ENCODE measurements at regions not wholly inside any gene's neighbourhood (a gene's known extent, or its start where the extent isn't known, plus 50 kb on each side); places are given as distances from the start of the nearest gene placed in this dataset.

DNA sequence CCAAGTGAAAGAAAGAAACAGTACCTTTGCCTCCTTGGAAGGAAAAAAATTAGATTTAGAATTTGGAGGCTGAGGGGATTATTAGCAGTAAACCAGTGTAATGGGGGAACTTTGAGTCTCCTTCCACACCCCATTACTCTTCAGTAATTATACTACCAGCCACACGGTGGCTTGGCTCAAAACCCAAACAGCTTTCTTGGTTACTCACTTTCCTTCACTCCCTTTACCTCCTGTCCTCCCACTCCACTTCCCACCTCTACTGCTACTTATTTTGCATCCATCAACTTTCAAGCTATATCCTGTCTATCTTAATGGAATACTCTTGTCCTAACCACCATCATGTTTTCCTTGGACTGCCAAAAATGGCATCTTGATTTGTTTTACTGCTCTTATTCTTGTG lies 310.6 kb upstream of the AADAT start:
- Histone ChIP-seq H3K9me1 (ENCODE audit: control insufficient read depth, insufficient read depth, low read length) (no peaks in the 10 kb centered on the region), H3K4me1 (replicated peaks in 1 of 2; ENCODE audit: control insufficient read depth in 2 of 2, insufficient read depth in 2 of 2, low read length in 2 of 2) (no peaks in the 10 kb centered on the region), H3K27ac (ENCODE audit: extremely low read depth, low read depth, low read length) (no peak overlapping the region), H2AFZ (ENCODE audit: low read depth, low read length) (no peak overlapping the region), H3K27me3 (ENCODE audit: control insufficient read depth in 2 of 2, insufficient read depth in 2 of 2, low read length in 2 of 2) (no peaks in the 10 kb centered on the region), H3K79me2 (ENCODE audit: control insufficient read depth, insufficient read depth, low read length) (no peaks in the 10 kb centered on the region), H3K36me3 (ENCODE audit: control insufficient read depth, insufficient read depth, low read length) (no peaks in the 10 kb centered on the region), H3K4me2 (ENCODE audit: insufficient read depth, low read length) (no peak overlapping the region), H3K4me3 (no peak overlapping the region), H3K9ac (ENCODE audit: insufficient read depth in 1 of 2, low read depth in 2 of 2, low read length in 2 of 2) (no peak overlapping the region), H3K9me3 (replicated peaks; ENCODE audit: control insufficient read depth, insufficient read depth, low read depth, low read length) (no peaks in the 10 kb centered on the region), H4K20me1 (replicated peaks; ENCODE audit: control insufficient read depth, insufficient read depth, low read length) (no peaks in the 10 kb centered on the region)
- WGBS (ENCODE audit: insufficient coverage, low coverage, missing lambda C conversion rate), result 0% methylated on average over 1 of the region's 1 CpG
- intact Hi-C loops (cut with micrococcal nuclease), result no loop called here
- DNase-seq (ENCODE audit: extremely low read depth in 1 of 4, low spot score in 3 of 4) (no peak), FAIRE-seq (no peak), ATAC-seq (no peak)
- in situ Hi-C loops (cut with MboI), result no loop called here
- no TSS peak for BruUV-seq (replicated peaks)
- ChIA-PET POLR2A (no interaction called here), CTCF (ENCODE audit: low intra/inter-chr PET ratio) (no interaction called here)
- no peak for TF ChIP-seq ZNF707 (CRISPR knock-in tag; conservative IDR thresholded peaks at IDR 0.05)
- no peak for TF ChIP-seq ZNF699 (CRISPR knock-in tag; IDR thresholded peaks at IDR 0.05; ENCODE audit: insufficient replicate concordance)
- no peak for TF ChIP-seq FOXA1 (IDR thresholded peaks at IDR 0.05; ENCODE audit: borderline replicate concordance)
- no peak for TF ChIP-seq ZNF224 (CRISPR knock-in tag; IDR thresholded peaks at IDR 0.05)
- no peak for TF ChIP-seq STAG1 (CRISPR knock-in tag; IDR thresholded peaks at IDR 0.05; ENCODE audit: borderline replicate concordance)
- TF ChIP-seq, protein P1, sequence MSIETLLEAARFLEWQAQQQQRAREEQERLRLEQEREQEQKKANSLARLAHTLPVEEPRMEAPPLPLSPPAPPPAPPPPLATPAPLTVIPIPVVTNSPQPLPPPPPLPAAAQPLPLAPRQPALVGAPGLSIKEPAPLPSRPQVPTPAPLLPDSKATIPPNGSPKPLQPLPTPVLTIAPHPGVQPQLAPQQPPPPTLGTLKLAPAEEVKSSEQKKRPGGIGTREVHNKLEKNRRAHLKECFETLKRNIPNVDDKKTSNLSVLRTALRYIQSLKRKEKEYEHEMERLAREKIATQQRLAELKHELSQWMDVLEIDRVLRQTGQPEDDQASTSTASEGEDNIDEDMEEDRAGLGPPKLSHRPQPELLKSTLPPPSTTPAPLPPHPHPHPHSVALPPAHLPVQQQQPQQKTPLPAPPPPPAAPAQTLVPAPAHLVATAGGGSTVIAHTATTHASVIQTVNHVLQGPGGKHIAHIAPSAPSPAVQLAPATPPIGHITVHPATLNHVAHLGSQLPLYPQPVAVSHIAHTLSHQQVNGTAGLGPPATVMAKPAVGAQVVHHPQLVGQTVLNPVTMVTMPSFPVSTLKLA (conservative IDR thresholded peaks at IDR 0.05), result no peak
- TF ChIP-seq EP400 (IDR thresholded peaks at IDR 0.05), result no peak
- TF ChIP-seq, protein P2, sequence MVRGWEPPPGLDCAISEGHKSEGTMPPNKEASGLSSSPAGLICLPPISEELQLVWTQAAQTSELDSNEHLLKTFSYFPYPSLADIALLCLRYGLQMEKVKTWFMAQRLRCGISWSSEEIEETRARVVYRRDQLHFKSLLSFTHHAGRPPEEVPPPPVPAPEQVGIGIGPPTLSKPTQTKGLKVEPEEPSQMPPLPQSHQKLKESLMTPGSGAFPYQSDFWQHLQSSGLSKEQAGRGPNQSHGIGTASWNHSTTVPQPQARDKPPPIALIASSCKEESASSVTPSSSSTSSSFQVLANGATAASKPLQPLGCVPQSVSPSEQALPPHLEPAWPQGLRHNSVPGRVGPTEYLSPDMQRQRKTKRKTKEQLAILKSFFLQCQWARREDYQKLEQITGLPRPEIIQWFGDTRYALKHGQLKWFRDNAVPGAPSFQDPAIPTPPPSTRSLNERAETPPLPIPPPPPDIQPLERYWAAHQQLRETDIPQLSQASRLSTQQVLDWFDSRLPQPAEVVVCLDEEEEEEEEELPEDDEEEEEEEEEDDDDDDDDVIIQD (CRISPR knock-in tag; IDR thresholded peaks at IDR 0.05), result no peak
- TF ChIP-seq RAD21 (CRISPR knock-in tag; conservative IDR thresholded peaks at IDR 0.05 in 1 of 2, IDR thresholded peaks at IDR 0.05 in 1 of 2), result no peak
- no peak for TF ChIP-seq GTF2F1 (IDR thresholded peaks at IDR 0.05; ENCODE audit: low read depth, low read length)
- TF ChIP-seq POLR2AphosphoS5 (IDR thresholded peaks at IDR 0.05; ENCODE audit: control insufficient read depth, insufficient read depth, low read depth, low read length), result no peak
- TF ChIP-seq ETV5 (CRISPR knock-in tag; IDR thresholded peaks at IDR 0.05; ENCODE audit: low read depth), result no peak
- TF ChIP-seq, protein P3, sequence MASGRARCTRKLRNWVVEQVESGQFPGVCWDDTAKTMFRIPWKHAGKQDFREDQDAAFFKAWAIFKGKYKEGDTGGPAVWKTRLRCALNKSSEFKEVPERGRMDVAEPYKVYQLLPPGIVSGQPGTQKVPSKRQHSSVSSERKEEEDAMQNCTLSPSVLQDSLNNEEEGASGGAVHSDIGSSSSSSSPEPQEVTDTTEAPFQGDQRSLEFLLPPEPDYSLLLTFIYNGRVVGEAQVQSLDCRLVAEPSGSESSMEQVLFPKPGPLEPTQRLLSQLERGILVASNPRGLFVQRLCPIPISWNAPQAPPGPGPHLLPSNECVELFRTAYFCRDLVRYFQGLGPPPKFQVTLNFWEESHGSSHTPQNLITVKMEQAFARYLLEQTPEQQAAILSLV (tag; IDR thresholded peaks at IDR 0.05), result no peak
- no peak for TF ChIP-seq CXXC5 (CRISPR knock-in tag; IDR thresholded peaks at IDR 0.05)
- TF ChIP-seq YY1 (IDR thresholded peaks at IDR 0.05; ENCODE audit: borderline replicate concordance in 1 of 3, control insufficient read depth in 1 of 3, extremely low read depth in 1 of 3, insufficient read depth in 3 of 3, insufficient read length in 1 of 3, insufficient replicate concordance in 2 of 3, low read depth in 1 of 3, low read length in 2 of 3), result no peak

Measured in K562 (cell line).